LNCAP (cell line): ENCODE measurements at regions not wholly inside any gene's neighbourhood (a gene's known extent, or its start where the extent isn't known, plus 50 kb on each side); places are given as distances from the start of the nearest gene placed in this dataset.

Experiments used
- TF ChIP-seq, protein P1 (sequence below): fragments of 450-650 bp; IDR thresholded peaks from 2 replicates; pipeline ENCODE4 v1.5.1; 2017; ENCODE audit warnings: mild to moderate bottlenecking

- TF ChIP-seq, protein P1, sequence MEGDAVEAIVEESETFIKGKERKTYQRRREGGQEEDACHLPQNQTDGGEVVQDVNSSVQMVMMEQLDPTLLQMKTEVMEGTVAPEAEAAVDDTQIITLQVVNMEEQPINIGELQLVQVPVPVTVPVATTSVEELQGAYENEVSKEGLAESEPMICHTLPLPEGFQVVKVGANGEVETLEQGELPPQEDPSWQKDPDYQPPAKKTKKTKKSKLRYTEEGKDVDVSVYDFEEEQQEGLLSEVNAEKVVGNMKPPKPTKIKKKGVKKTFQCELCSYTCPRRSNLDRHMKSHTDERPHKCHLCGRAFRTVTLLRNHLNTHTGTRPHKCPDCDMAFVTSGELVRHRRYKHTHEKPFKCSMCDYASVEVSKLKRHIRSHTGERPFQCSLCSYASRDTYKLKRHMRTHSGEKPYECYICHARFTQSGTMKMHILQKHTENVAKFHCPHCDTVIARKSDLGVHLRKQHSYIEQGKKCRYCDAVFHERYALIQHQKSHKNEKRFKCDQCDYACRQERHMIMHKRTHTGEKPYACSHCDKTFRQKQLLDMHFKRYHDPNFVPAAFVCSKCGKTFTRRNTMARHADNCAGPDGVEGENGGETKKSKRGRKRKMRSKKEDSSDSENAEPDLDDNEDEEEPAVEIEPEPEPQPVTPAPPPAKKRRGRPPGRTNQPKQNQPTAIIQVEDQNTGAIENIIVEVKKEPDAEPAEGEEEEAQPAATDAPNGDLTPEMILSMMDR = no peak
These were observed 1082.5 kb upstream of the GYPC start for GRCh38 chr2:125573432-125573831.

DNA sequence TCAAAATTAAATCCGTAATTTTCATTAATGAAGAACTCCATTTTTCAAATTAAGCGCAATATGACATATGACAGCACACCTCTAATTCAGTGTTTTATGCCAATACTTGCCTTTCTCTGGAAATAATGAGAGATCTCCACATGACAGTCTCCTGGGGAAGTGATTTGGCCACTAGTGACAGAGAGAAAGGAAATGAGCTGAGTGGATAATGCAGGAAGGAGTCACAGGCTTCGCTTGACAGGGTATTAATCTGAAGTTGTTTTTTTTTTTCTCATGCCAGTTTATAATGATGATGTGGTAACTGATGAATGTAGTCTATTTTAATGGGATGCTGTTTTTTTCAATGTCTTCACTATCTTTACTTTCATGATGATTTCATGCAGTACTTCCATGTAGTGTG is 1079.4 kb upstream of the GYPC start:
- TF ChIP-seq, protein P1 = no peak

DNA sequence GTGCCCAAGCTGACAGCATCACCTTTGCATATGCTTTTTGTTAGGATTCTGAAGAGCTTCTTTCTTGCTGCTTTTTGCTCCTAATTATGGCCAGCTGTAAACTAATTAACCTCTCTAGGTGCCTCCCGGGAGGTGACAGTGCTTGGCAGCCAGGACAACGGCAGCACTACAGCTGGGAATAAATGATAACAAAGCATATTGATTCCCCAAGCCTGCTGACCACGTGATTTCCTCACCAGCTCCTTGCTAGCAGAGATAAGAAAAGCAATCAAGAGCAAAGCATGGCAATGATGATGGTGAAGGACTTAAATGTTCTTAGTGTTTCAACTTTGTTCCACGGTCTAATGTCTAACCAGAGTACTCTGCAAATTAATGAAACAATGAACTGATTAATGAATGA is 1074.4 kb upstream of the GYPC start:
- TF ChIP-seq, protein P1 = no peak

GRCh38 chr2:125582516-125582915 is 1073.4 kb upstream of the GYPC start:
- TF ChIP-seq, protein P1 = no peak

DNA sequence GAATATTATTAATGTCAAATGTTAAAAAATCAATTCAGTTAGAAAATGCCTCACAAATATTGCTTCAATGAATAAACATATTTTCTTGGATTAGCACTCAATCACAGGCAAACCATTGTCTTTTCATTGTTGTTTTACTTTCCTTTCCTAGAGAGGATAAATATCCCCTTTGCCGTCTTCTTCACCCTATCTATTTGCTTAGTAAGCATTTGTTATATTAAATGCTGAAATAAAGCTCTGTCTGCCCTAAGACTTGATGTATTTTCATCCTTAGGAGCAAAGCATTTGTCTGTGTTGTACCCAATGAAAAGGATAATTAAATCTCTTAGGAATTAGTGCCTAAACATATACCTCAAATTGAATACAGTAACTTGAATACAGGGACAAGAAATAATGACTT is 1071.2 kb upstream of the GYPC start:
- TF ChIP-seq, protein P1 = no peak

- TF ChIP-seq, protein P1 = no peak
These were observed 1067.2 kb upstream of the GYPC start for GRCh38 chr2:125588780-125589179.

DNA sequence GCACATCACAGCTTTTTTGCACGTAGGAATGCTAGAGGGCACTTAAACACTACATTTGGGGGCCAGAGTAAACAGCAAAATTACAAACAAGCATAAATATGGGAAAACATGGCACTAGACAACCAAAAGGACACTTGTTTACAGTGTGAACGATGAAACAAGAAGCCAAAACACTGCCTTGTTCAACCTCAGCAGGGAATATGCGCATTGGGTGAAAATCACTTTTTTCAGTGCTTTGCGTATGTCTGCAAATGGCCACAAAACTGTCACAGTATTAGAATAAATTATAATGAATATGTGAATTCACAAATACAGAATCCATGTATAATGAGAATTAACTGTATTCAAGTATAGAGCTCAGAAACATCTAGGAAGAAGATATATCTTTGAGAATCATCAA is 1064.0 kb upstream of the GYPC start:
- TF ChIP-seq, protein P1 = no peak

GRCh38 chr2:125593036-125593435 is 1062.9 kb upstream of the GYPC start:
- TF ChIP-seq, protein P1 = no peak
